Mesothelial cell of epicardium (in vitro differentiated cells): ENCODE measurements at regions not wholly inside any gene's neighbourhood (a gene's known extent, or its start where the extent isn't known, plus 50 kb on each side); places are given as distances from the start of the nearest gene placed in this dataset.
"Not testable (repeated sequence)": the region's sequence is repeated elsewhere in the genome, so short reads cannot be mapped to it uniquely, and the experiment has no call there.

Experiments used
- DNase-seq, 2 experiments: peaks; one replicate each; pipeline ENCODE4 v3.0.0; 2021; ENCODE audit warnings: low spot score in 2 of 2; ENCODE audit not compliant: unreplicated experiment in 2 of 2
- H3K27ac Mint-ChIP-seq: 2 replicates; pipeline ENCODE4 v1.8.0; 2021; ENCODE audit warnings: mixed read lengths
- H3K27me3 Mint-ChIP-seq: 2 replicates; pipeline ENCODE4 v1.8.0; 2021; ENCODE audit warnings: low read depth, mixed read lengths
- H3K36me3 Mint-ChIP-seq: 2 replicates; pipeline ENCODE4 v1.8.0; 2021; ENCODE audit warnings: mixed read lengths
- H3K4me1 Mint-ChIP-seq: 2 replicates; pipeline ENCODE4 v1.8.0; 2021; ENCODE audit warnings: mixed read lengths
- H3K4me3 Mint-ChIP-seq: 2 replicates; pipeline ENCODE4 v1.8.0; 2021; ENCODE audit warnings: mild to moderate bottlenecking, moderate library complexity, mixed read lengths
- H3K9me3 Mint-ChIP-seq: 2 replicates; pipeline ENCODE4 v1.8.0; 2021; ENCODE audit warnings: mixed read lengths
- CTCF ChIP-seq: fragments of 200-600 bp; sonication (generic); IDR thresholded peaks from one replicate; pipeline ENCODE4 v1.5.0; 2021; ENCODE audit warnings: antibody characterized with exemption; ENCODE audit not compliant: unreplicated experiment

GRCh38 chr15:77896147-77897112 is 181.1 kb downstream of the TBC1D2B start:
- H3K9me3 Mint-ChIP-seq, H3K27me3 Mint-ChIP-seq, H3K27ac Mint-ChIP-seq, H3K4me1 Mint-ChIP-seq, H3K36me3 Mint-ChIP-seq, DNase-seq, H3K4me3 Mint-ChIP-seq: not testable (repeated sequence)

- H3K36me3 Mint-ChIP-seq: no peaks in the 10 kb centered on the region
- DNase-seq: no peak
- no peaks in the 10 kb centered on the region for H3K27me3 Mint-ChIP-seq
- H3K4me3 Mint-ChIP-seq: no peak overlapping the region
- TF ChIP-seq CTCF: no peak
- H3K4me1 Mint-ChIP-seq: peaks cover 4% of the 10 kb centered on the region
- H3K27ac Mint-ChIP-seq: no peak overlapping the region
- H3K9me3 Mint-ChIP-seq: no peaks in the 10 kb centered on the region
Observed at GRCh38 chr15:77895742-77896141, 181.8 kb downstream of the TBC1D2B start.

GRCh38 chr15:77895145-77895544 is 182.4 kb downstream of the TBC1D2B start:
- not testable (repeated sequence) for H3K4me3 Mint-ChIP-seq, H3K9me3 Mint-ChIP-seq, H3K4me1 Mint-ChIP-seq, H3K27me3 Mint-ChIP-seq, H3K36me3 Mint-ChIP-seq, H3K27ac Mint-ChIP-seq, DNase-seq

- not testable (repeated sequence) for DNase-seq, H3K4me3 Mint-ChIP-seq, H3K36me3 Mint-ChIP-seq, H3K27ac Mint-ChIP-seq, H3K27me3 Mint-ChIP-seq, H3K9me3 Mint-ChIP-seq
- H3K4me1 Mint-ChIP-seq: peaks cover 16% of the 10 kb centered on the region
Observed at GRCh38 chr15:77893671-77894640, 183.6 kb downstream of the TBC1D2B start.

- peaks cover 18% of the 10 kb centered on the region for H3K4me1 Mint-ChIP-seq
- DNase-seq: not testable (repeated sequence)
Observed at GRCh38 chr15:77893246-77893645, 184.3 kb downstream of the TBC1D2B start.

GRCh38 chr15:77892335-77892734 is 185.2 kb downstream of the TBC1D2B start:
- H3K4me1 Mint-ChIP-seq: peaks cover 18% of the 10 kb centered on the region
- H3K4me3 Mint-ChIP-seq: no peak overlapping the region
- no peak for TF ChIP-seq CTCF
- H3K27ac Mint-ChIP-seq: no peak overlapping the region
- no peak for DNase-seq
- H3K9me3 Mint-ChIP-seq: no peaks in the 10 kb centered on the region
- H3K27me3 Mint-ChIP-seq: no peaks in the 10 kb centered on the region
- H3K36me3 Mint-ChIP-seq: no peaks in the 10 kb centered on the region

More at GRCh38 chr15:77893246-77893645, 184.3 kb downstream of the TBC1D2B start:
- not testable (repeated sequence) for H3K27ac Mint-ChIP-seq, H3K27me3 Mint-ChIP-seq, H3K36me3 Mint-ChIP-seq, H3K9me3 Mint-ChIP-seq, H3K4me3 Mint-ChIP-seq

GRCh38 chr15:77891862-77892261 is 185.6 kb downstream of the TBC1D2B start:
- H3K4me3 Mint-ChIP-seq, DNase-seq, H3K27me3 Mint-ChIP-seq, H3K36me3 Mint-ChIP-seq, H3K9me3 Mint-ChIP-seq, H3K27ac Mint-ChIP-seq: not testable (repeated sequence)
- H3K4me1 Mint-ChIP-seq: peaks cover 18% of the 10 kb centered on the region

- H3K27me3 Mint-ChIP-seq, H3K36me3 Mint-ChIP-seq, H3K4me3 Mint-ChIP-seq, H3K9me3 Mint-ChIP-seq, DNase-seq: not testable (repeated sequence)
- Mint-ChIP-seq H3K4me1 (peaks cover 18% of the 10 kb centered on the region), H3K27ac (peak overlapping the region; percentile 64)
Observed at GRCh38 chr15:77890911-77891801, 186.4 kb downstream of the TBC1D2B start.

- H3K27ac Mint-ChIP-seq: peak overlapping the region; percentile 91
- not testable (repeated sequence) for DNase-seq, H3K36me3 Mint-ChIP-seq, H3K9me3 Mint-ChIP-seq, H3K27me3 Mint-ChIP-seq, H3K4me3 Mint-ChIP-seq
- peaks cover 18% of the 10 kb centered on the region for H3K4me1 Mint-ChIP-seq
Observed at GRCh38 chr15:77889828-77890725, 187.4 kb downstream of the TBC1D2B start.
